ENCODE measurements at regions not wholly inside any gene's neighbourhood (a gene's known extent, or its start where the extent isn't known, plus 50 kb on each side); places are given as distances from the start of the nearest gene placed in this dataset.

DNA sequence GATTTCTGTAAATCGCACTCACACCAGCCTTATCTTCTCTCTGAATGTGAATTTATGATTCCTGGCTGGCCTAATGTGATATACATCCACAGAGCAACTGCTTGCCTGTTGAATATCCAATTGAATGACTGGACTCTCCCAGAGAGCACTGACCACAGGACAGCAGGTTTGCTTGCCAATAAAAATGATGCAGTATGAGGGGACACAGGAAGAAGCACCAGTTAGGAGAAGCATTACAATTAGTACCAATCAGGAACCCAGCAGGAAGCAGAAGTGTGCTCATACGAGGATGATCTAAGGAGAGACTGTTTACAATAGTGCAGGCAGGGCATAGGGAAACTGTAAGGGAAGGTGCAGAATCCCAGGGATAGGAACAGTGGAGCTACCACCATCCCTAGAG, 127.2 kb upstream of the ZNF366 start:
- Histone ChIP-seq H3K36me3 (no peaks in the 10 kb centered on the region), H3K4me3 (no peak overlapping the region), H3K4me1 (ENCODE audit: low read depth) (peaks cover 8% of the 10 kb centered on the region), H3K27ac (no peak overlapping the region), H3K27me3 (no peaks in the 10 kb centered on the region), H3K9me3 (ENCODE audit: low read depth) (no peaks in the 10 kb centered on the region)
- TF ChIP-seq, protein P1, sequence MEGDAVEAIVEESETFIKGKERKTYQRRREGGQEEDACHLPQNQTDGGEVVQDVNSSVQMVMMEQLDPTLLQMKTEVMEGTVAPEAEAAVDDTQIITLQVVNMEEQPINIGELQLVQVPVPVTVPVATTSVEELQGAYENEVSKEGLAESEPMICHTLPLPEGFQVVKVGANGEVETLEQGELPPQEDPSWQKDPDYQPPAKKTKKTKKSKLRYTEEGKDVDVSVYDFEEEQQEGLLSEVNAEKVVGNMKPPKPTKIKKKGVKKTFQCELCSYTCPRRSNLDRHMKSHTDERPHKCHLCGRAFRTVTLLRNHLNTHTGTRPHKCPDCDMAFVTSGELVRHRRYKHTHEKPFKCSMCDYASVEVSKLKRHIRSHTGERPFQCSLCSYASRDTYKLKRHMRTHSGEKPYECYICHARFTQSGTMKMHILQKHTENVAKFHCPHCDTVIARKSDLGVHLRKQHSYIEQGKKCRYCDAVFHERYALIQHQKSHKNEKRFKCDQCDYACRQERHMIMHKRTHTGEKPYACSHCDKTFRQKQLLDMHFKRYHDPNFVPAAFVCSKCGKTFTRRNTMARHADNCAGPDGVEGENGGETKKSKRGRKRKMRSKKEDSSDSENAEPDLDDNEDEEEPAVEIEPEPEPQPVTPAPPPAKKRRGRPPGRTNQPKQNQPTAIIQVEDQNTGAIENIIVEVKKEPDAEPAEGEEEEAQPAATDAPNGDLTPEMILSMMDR (IDR thresholded peaks at IDR 0.05; ENCODE audit: low read depth, low read length) = no peak
- DNase-seq (ENCODE audit: low read depth in 1 of 2, low spot score in 1 of 2) = no peak

DNA sequence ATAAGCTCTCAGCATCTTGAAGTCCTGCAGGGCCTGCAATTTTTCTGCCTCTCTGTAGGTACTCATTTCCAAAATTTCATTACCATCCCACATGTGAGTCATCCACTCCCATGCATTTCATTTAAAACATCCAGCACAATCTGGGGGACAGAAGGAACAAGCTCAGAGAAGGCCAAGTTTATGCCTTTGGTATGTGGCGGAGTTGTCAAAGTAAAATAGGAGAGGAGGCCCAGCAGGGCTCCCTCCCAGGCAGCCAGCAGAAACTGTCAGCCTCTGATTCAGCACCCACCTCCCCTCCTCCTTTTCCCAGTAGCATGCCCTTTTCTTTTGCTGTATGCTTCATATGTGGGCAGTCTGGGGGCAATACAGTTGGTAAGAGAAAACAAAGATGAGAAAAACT, 126.4 kb upstream of the ZNF366 start:
- H3K36me3 ChIP-seq = no peaks in the 10 kb centered on the region
- peak; percentile 29 to 83 for DNase-seq (ENCODE audit: low read depth in 1 of 2, low spot score in 1 of 2)
- no peaks in the 10 kb centered on the region for H3K27me3 ChIP-seq
- H3K4me1 ChIP-seq (ENCODE audit: low read depth) = peaks cover 8% of the 10 kb centered on the region
- H3K27ac ChIP-seq = no peak overlapping the region
- no peaks in the 10 kb centered on the region for H3K9me3 ChIP-seq (ENCODE audit: low read depth)
- no peak overlapping the region for H3K4me3 ChIP-seq
- TF ChIP-seq, protein P1 (IDR thresholded peaks at IDR 0.05; ENCODE audit: low read depth, low read length) = no peak

DNA sequence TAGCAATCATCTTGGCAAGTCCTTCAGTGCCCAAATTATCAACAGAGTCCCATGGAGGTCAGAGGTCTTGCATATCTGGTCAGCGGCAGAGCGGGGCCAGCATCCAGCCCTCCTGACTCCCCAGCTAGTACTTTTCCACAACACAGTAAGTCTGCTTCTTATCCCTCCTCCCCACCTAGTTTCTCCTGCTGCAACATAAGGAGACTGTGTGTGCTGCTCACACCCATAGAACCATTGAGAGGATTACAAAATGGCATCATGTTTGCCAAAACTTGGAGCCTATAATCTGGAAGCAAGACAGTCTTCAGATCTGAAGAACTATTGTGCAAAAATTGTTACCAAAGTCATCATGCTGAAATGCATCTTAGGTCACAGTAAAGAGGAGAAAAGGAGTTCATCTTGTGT, 125.8 kb upstream of the ZNF366 start:
- TF ChIP-seq, protein P1 (IDR thresholded peaks at IDR 0.05; ENCODE audit: low read depth, low read length) = no peak
- H3K27me3 ChIP-seq = no peaks in the 10 kb centered on the region
- peak in 1 of 2 donors; percentile 69 for DNase-seq (ENCODE audit: low read depth in 1 of 2, low spot score in 1 of 2)
- no peak overlapping the region for H3K27ac ChIP-seq
- H3K9me3 ChIP-seq (ENCODE audit: low read depth) = no peaks in the 10 kb centered on the region
- H3K4me1 ChIP-seq (ENCODE audit: low read depth) = peaks cover 8% of the 10 kb centered on the region
- H3K4me3 ChIP-seq = no peak overlapping the region
- no peaks in the 10 kb centered on the region for H3K36me3 ChIP-seq

DNA sequence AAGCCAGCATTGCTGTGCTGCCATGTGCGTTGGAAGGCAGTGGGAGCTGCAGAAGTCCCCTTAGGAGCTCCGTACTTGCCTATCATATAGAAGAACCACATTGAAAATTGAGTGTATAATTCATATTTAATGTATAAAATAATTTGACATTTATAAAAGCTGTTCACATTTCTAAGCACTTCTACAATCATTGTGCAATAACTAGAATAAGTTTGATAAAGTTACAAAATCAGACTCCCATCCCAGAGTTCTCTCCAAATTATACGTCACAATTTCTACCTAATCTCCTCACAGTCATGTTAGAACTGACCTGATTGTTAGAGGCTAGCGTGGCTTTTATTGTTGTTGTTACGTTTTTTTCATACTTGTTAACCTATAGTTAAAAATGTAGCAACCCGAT, 123.5 kb upstream of the ZNF366 start:
- DNase-seq (ENCODE audit: low read depth in 1 of 2, low spot score in 1 of 2) = no peak
- Histone ChIP-seq H3K4me1 (ENCODE audit: low read depth) (peaks cover 8% of the 10 kb centered on the region), H3K36me3 (no peaks in the 10 kb centered on the region), H3K27ac (no peak overlapping the region), H3K27me3 (no peaks in the 10 kb centered on the region), H3K9me3 (ENCODE audit: low read depth) (no peaks in the 10 kb centered on the region), H3K4me3 (no peak overlapping the region)
- TF ChIP-seq, protein P1 (IDR thresholded peaks at IDR 0.05; ENCODE audit: low read depth, low read length) = no peak

DNA sequence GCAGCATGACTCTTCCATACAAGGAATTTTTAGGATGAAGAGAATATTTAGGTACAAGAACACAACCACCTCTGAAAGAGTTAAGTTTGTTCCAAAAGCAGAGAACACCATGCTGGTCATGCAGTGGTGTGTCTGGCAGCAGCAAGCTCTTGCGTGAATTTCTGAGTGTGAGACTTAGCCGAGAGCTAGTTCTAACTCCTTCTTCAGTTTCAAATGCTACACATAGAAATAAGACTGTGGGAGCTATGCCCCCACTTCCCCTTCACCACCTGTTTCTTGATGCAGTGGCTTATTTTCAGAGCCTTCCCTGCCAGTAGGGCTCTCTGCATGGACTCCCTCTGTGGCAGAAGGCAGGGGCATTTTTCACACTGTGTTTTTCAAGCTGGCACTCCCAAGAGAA, 122.9 kb upstream of the ZNF366 start:
- TF ChIP-seq, protein P1 (IDR thresholded peaks at IDR 0.05; ENCODE audit: low read depth, low read length) = no peak
- no peak for DNase-seq (ENCODE audit: low read depth in 1 of 2, low spot score in 1 of 2)
- H3K9me3 ChIP-seq (ENCODE audit: low read depth) = no peaks in the 10 kb centered on the region
- H3K4me3 ChIP-seq = no peak overlapping the region
- H3K27me3 ChIP-seq = no peaks in the 10 kb centered on the region
- no peak overlapping the region for H3K27ac ChIP-seq
- H3K36me3 ChIP-seq = no peaks in the 10 kb centered on the region
- H3K4me1 ChIP-seq (ENCODE audit: low read depth) = peaks cover 8% of the 10 kb centered on the region

Data from cardiac muscle cell (in vitro differentiated cells and primary cell).